OCI-LY1 (cell line): ENCODE measurements at regions not wholly inside any gene's neighbourhood (a gene's known extent, or its start where the extent isn't known, plus 50 kb on each side); places are given as distances from the start of the nearest gene placed in this dataset.

Experiments used
- H2AFZ ChIP-seq: fragments of 200-600 bp; sonication (generic), shearing (Covaris generic); 2 replicates; pipeline ENCODE4 v1.6.0; 2014; ENCODE audit warnings: antibody characterized with exemption, mild to moderate bottlenecking, low read length
- H3F3A ChIP-seq: fragments of 200-600 bp; sonication (generic), shearing (Covaris generic); 2 replicates; pipeline ENCODE4 v1.6.0; 2014; ENCODE audit warnings: mild to moderate bottlenecking, antibody characterized with exemption, low read length, moderate library complexity; ENCODE audit not compliant: insufficient read depth
- H3K27ac ChIP-seq: fragments of 200-600 bp; sonication (generic); 2 replicates; pipeline ENCODE4 v1.5.1; 2014; ENCODE audit warnings: low read length, mixed run types, mild to moderate bottlenecking, low read depth; ENCODE audit not compliant: poor library complexity, severe bottlenecking
- H3K27me3 ChIP-seq: fragments of 200-600 bp; sonication (generic); 2 replicates; pipeline ENCODE4 v1.6.0; 2014; ENCODE audit warnings: antibody characterized with exemption, mild to moderate bottlenecking, low read length, moderate library complexity; ENCODE audit not compliant: insufficient read depth
- H3K36me3 ChIP-seq: fragments of 200-600 bp; sonication (generic); 2 replicates; pipeline ENCODE4 v1.6.1; 2014; ENCODE audit warnings: mild to moderate bottlenecking, antibody characterized with exemption, low read length, moderate library complexity, mixed read lengths; ENCODE audit not compliant: insufficient read depth
- H3K4me1 ChIP-seq: fragments of 200-600 bp; sonication (generic); 2 replicates; pipeline ENCODE4 v1.5.1; 2014; ENCODE audit warnings: mild to moderate bottlenecking, low read length, moderate library complexity; ENCODE audit not compliant: insufficient read depth, severe bottlenecking
- H3K4me2 ChIP-seq: fragments of 200-600 bp; sonication (generic), shearing (Covaris generic); 2 replicates; pipeline ENCODE4 v1.6.1; 2014; ENCODE audit warnings: low read length
- H3K4me3 ChIP-seq: fragments of 200-600 bp; sonication (generic); 2 replicates; pipeline ENCODE4 v1.5.1; 2014; ENCODE audit warnings: low read length, low read depth, mild to moderate bottlenecking, mixed read lengths; ENCODE audit not compliant: poor library complexity, severe bottlenecking
- H3K79me2 ChIP-seq: fragments of 200-600 bp; shearing (Covaris generic); 2 replicates; pipeline ENCODE4 v1.6.1; 2016; ENCODE audit warnings: mixed run types, low read length, mixed read lengths; ENCODE audit not compliant: insufficient read depth
- H3K9ac ChIP-seq: fragments of 200-600 bp; sonication (generic), shearing (Covaris generic); 2 replicates; pipeline ENCODE4 v1.6.1; 2014; ENCODE audit warnings: mild to moderate bottlenecking, low read length, mixed read lengths
- H3K9me2 ChIP-seq: fragments of 200-600 bp; sonication (generic), shearing (Covaris generic); 2 replicates; pipeline ENCODE4 v1.6.1; 2014; ENCODE audit warnings: low read depth, mild to moderate bottlenecking, low read length, mixed read lengths
- H3K9me3 ChIP-seq: fragments of 200-600 bp; shearing (Covaris generic); 2 replicates; pipeline ENCODE4 v1.6.1; 2014; ENCODE audit warnings: low read length, mixed read lengths
- H4K20me1 ChIP-seq: fragments of 200-600 bp; sonication (generic), shearing (Covaris generic); 2 replicates; pipeline ENCODE4 v1.6.0; 2016; ENCODE audit warnings: mild to moderate bottlenecking, low read length; ENCODE audit not compliant: insufficient read depth
- EZH2 ChIP-seq: fragments of 200-600 bp; sonication (generic), shearing (Covaris generic); IDR thresholded peaks from 2 replicates; pipeline ENCODE4 v1.8.0; 2017; ENCODE audit warnings: borderline replicate concordance, mixed run types, mild to moderate bottlenecking, antibody characterized with exemption, low read length, moderate library complexity, mixed read lengths
- TF ChIP-seq, protein P1 (sequence below): fragments of 200-600 bp; sonication (generic), shearing (Covaris generic); IDR thresholded peaks from 2 replicates; pipeline ENCODE4 v1.5.1; 2017; ENCODE audit warnings: mild to moderate bottlenecking, antibody characterized with exemption, low read length, moderate library complexity, mixed read lengths

DNA sequence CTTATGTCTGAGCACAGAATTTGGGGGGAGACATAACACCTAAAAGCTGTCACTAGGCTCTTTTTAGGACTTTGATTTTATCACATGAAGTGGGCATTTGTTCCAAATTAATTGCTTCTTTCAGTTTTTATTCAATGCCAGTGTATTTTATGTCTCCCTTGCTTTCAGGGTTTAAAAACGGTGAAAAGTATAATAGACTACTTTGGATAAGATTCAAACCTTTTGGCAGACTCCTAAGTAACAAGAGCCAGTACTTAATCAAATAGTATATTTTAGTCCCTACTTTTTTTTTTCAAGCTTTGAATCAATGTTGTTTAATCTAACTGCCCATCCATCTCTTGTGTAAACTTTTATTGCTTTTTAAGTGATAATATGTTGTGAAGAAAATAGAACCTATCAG lies 847.2 kb upstream of the DPPA4 start:
- Histone ChIP-seq H3K9ac (no peak overlapping the region), H3K4me2 (no peak overlapping the region), H3K9me2 (no peaks in the 10 kb centered on the region), H4K20me1 (no peaks in the 10 kb centered on the region), H3K4me1 (no peaks in the 10 kb centered on the region), H2AFZ (no peak overlapping the region), H3K36me3 (no peaks in the 10 kb centered on the region), H3K79me2 (no peaks in the 10 kb centered on the region), H3K27me3 (no peaks in the 10 kb centered on the region), H3K27ac (no peak overlapping the region), H3K4me3 (no peak overlapping the region), H3K9me3 (no peaks in the 10 kb centered on the region), H3F3A (no peaks in the 10 kb centered on the region)
- TF ChIP-seq, protein P1, sequence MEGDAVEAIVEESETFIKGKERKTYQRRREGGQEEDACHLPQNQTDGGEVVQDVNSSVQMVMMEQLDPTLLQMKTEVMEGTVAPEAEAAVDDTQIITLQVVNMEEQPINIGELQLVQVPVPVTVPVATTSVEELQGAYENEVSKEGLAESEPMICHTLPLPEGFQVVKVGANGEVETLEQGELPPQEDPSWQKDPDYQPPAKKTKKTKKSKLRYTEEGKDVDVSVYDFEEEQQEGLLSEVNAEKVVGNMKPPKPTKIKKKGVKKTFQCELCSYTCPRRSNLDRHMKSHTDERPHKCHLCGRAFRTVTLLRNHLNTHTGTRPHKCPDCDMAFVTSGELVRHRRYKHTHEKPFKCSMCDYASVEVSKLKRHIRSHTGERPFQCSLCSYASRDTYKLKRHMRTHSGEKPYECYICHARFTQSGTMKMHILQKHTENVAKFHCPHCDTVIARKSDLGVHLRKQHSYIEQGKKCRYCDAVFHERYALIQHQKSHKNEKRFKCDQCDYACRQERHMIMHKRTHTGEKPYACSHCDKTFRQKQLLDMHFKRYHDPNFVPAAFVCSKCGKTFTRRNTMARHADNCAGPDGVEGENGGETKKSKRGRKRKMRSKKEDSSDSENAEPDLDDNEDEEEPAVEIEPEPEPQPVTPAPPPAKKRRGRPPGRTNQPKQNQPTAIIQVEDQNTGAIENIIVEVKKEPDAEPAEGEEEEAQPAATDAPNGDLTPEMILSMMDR: no peak
- TF ChIP-seq EZH2: no peak

DNA sequence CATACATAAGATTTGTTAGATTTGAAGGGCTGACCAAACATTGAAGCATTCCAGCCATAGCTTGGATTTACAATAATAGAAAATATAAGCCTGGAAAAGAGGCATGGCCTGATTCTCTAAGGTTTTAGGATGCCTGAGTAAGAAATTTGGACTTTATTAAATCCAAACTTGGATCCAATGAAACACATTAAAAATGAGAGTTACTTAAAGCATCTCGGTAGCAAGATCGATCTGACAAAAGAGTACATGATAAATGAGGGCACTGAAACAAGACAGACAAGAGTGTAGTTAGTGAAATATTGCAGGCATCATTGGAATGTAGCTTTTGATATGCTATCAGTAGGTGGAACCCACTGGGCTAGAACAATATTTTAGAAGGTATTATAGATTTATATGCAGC lies 855.7 kb upstream of the DPPA4 start:
- Histone ChIP-seq H3K27ac (no peak overlapping the region), H3K9ac (no peak overlapping the region), H3F3A (no peaks in the 10 kb centered on the region), H3K9me2 (no peaks in the 10 kb centered on the region), H3K4me1 (no peaks in the 10 kb centered on the region), H3K4me3 (no peak overlapping the region), H4K20me1 (no peaks in the 10 kb centered on the region), H3K36me3 (no peaks in the 10 kb centered on the region), H2AFZ (no peak overlapping the region), H3K79me2 (no peaks in the 10 kb centered on the region), H3K9me3 (no peaks in the 10 kb centered on the region), H3K4me2 (no peak overlapping the region), H3K27me3 (no peaks in the 10 kb centered on the region)
- TF ChIP-seq EZH2: no peak
- TF ChIP-seq, protein P1: no peak

DNA sequence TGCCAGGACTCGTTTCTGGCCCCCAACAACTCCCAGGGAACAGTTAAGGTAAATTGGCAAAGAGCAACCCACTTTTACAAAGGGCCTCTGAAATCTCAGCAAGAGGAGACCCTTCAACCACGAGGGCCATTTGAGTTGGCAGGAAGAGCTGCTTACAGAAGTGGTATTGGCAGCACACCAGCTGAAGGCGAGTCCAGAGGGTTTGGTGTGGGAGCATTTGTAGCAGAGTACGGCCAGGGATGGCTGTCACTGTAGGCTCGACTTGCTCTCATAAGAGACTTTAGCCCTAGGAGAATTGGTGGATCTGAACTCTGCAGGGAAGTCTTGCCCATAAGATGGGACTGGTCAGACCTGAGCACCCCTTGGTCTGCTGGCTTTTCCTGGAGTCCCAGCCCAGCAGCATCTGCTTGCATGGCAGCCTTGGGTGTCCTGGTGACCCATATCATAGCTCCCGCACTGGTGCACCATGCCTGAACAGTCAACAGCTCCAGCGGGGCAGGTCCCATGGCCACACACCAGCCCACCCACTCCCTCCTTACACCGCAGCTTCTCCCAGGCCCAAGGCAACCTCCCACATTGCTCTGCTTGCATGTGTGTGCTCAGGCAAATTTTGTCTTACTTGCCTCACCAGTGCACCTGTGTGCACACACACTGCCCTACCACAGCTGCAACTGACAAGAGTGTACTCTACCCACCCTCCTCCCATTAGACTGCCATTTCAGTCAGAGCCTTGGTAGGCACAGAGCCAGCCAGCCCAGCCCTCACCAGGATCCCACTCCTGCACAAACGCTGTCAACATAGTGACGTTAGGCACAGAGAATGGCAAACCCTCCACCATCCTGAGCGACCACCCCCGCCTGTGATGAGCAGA lies 861.6 kb upstream of the DPPA4 start:
- TF ChIP-seq, protein P1: no peak
- no peak for TF ChIP-seq EZH2
- Histone ChIP-seq H3K27ac (no peak overlapping the region), H3K27me3 (no peaks in the 10 kb centered on the region), H2AFZ (no peak overlapping the region), H4K20me1 (no peaks in the 10 kb centered on the region), H3F3A (no peaks in the 10 kb centered on the region), H3K4me1 (no peaks in the 10 kb centered on the region), H3K4me3 (no peak overlapping the region), H3K9me3 (no peaks in the 10 kb centered on the region), H3K9ac (no peak overlapping the region), H3K9me2 (no peaks in the 10 kb centered on the region), H3K4me2 (no peak overlapping the region), H3K79me2 (no peaks in the 10 kb centered on the region), H3K36me3 (no peaks in the 10 kb centered on the region)
